Adipocyte (in vitro differentiated cells): ENCODE measurements at regions not wholly inside any gene's neighbourhood (a gene's known extent, or its start where the extent isn't known, plus 50 kb on each side); places are given as distances from the start of the nearest gene placed in this dataset.
"Not testable (repeated sequence)": the region's sequence is repeated elsewhere in the genome, so short reads cannot be mapped to it uniquely, and the experiment has no call there.

ENCODE experiments used
- DNase-seq: peaks from one replicate; pipeline ENCODE4 v3.0.0-alpha.2; 2015; ENCODE audit warnings: low read depth
- H3K27me3 ChIP-seq: replicated peaks from 2 replicates; pipeline ENCODE4 v1.7.0; 2013; ENCODE audit warnings: mild to moderate bottlenecking, low read length, moderate library complexity; ENCODE audit not compliant: control insufficient read depth, insufficient read depth
- H3K36me3 ChIP-seq: 2 replicates; pipeline ENCODE4 v1.7.0; 2013; ENCODE audit warnings: low read length, mild to moderate bottlenecking, moderate library complexity; ENCODE audit not compliant: control insufficient read depth, insufficient read depth, severe bottlenecking
- H3K4me1 ChIP-seq: 2 replicates; pipeline ENCODE4 v1.7.0; 2013; ENCODE audit warnings: mild to moderate bottlenecking, low read length, moderate library complexity; ENCODE audit not compliant: control insufficient read depth, insufficient read depth
- H3K4me3 ChIP-seq: 2 replicates; pipeline ENCODE4 v1.7.0; 2013; ENCODE audit warnings: mild to moderate bottlenecking, low read length, moderate library complexity
- H3K9ac ChIP-seq: 2 replicates; pipeline ENCODE4 v1.7.0; 2013; ENCODE audit warnings: mild to moderate bottlenecking, low read length, moderate library complexity
- H3K9me3 ChIP-seq: 2 replicates; pipeline ENCODE4 v1.7.0; 2013; ENCODE audit warnings: mild to moderate bottlenecking, low read length, moderate library complexity; ENCODE audit not compliant: control insufficient read depth

DNA sequence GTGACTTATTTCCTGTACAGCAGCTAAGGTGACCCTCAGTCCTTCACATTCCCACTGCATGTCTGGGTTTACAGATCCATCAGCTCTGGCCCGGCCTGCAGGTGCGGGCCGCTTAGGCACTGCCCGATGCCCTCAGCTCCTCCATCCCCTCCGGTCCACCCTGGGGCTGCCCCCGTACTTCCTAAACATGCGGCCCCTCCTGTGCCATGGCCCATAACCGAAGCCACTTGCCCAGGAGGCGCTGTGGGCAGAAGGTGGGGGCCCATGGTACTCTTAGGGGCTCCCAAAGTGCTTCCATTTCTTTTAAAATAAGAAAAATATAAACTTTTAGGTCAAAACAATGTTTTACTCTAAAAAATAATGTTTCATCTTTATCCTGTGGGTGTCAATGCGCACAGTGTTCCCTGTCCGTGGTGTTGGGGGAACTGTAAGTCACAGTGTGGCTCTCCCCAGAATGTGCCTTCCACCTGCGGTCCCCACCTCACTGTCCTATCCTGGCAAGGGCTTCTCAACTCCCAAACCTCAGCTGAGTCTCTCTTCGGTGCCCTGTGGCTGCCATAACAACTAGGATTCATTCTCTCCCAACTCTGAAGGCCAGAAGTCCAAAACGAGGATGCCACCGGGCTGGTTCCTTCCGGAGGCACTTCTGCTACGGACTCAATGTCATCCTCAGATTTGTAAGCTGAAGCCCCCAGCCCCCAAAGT, 132.7 kb upstream of the LPCAT1 start:
- H3K9ac ChIP-seq: no peak overlapping the region
- peaks cover 57% of the 10 kb centered on the region for H3K27me3 ChIP-seq
- H3K4me1 ChIP-seq: no peaks in the 10 kb centered on the region
- H3K36me3 ChIP-seq: no peaks in the 10 kb centered on the region
- H3K4me3 ChIP-seq: no peak overlapping the region
- no peaks in the 10 kb centered on the region for H3K9me3 ChIP-seq
- DNase-seq: no peak

DNA sequence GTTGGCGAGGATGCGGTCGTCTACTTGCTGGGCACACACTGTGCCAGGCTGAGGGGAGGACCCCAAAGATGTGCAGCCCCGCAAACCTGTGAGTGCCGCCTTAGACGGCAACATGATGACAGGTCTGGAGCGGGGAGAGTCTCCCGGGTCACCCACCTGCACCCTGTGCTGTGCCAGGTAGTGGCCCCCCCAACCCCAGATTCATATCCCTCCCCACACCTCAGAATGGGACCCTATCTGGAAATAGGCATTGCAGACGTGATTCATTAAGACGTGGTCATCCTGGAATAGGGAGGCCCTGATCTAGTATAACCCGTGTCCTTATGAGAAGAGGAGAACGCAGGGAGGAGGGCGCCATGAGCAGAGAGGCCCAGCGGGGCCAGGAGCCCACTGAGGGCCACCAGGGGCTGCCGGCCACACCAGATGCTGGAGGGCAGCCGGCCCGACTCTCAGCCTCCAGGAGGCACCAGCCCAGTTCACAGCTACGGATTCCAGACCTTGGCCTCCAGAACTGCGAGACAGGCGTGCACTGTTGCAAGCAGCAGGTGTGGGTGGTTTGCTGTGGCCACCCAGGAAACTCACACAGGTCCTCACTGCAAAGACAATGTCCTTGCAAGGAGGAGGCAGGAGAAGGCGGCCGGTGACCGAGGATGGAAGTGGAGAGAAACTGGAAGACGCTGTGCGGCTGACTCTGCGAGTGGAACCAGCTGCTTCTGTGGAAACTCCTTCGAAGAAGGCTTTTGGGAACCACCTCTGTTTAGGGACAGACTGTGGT, 131.9 kb upstream of the LPCAT1 start:
- Histone ChIP-seq H3K36me3 (no peaks in the 10 kb centered on the region), H3K4me1 (no peaks in the 10 kb centered on the region), H3K9me3 (no peaks in the 10 kb centered on the region), H3K9ac (no peak overlapping the region), H3K27me3 (peaks cover 56% of the 10 kb centered on the region), H3K4me3 (no peak overlapping the region)
- DNase-seq: no peak

DNA sequence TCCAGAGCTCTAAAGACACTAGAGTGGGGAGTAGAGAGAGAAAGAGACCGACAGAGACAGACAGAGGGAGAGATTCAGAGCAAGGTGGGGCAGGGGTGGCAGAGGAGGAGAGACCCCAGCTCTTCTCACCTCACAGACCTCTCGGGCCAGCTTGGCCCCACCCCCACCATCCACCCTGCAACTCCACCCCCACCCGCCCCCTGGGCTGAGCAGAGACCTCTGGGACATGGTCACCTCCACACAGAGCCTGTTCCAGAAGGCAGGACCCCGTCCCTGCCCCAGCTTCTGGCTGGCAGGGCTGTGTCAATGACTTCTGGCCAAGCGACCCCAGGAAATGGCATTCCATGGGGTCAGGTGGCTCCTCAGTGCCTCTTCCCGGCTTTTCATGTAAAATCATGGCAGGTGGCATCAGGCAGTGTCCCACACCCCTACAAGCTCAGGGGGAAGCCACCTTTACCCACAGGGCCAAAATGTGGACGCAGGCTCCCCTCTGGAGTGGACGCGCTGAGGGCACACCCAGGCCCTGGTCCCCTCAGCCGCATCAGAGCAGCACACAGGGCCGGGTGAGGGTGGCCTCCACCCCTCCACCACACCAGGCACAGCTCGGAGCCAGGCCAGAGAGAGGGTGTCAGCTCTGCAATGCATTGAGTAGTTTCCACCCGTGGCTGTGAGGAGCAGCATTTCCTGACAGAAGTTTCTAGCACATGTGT, 131.2 kb upstream of the LPCAT1 start:
- Histone ChIP-seq H3K27me3 (peaks cover 50% of the 10 kb centered on the region), H3K4me1 (no peaks in the 10 kb centered on the region), H3K4me3 (no peak overlapping the region), H3K9me3 (no peaks in the 10 kb centered on the region), H3K9ac (no peak overlapping the region), H3K36me3 (no peaks in the 10 kb centered on the region)
- no peak for DNase-seq

DNA sequence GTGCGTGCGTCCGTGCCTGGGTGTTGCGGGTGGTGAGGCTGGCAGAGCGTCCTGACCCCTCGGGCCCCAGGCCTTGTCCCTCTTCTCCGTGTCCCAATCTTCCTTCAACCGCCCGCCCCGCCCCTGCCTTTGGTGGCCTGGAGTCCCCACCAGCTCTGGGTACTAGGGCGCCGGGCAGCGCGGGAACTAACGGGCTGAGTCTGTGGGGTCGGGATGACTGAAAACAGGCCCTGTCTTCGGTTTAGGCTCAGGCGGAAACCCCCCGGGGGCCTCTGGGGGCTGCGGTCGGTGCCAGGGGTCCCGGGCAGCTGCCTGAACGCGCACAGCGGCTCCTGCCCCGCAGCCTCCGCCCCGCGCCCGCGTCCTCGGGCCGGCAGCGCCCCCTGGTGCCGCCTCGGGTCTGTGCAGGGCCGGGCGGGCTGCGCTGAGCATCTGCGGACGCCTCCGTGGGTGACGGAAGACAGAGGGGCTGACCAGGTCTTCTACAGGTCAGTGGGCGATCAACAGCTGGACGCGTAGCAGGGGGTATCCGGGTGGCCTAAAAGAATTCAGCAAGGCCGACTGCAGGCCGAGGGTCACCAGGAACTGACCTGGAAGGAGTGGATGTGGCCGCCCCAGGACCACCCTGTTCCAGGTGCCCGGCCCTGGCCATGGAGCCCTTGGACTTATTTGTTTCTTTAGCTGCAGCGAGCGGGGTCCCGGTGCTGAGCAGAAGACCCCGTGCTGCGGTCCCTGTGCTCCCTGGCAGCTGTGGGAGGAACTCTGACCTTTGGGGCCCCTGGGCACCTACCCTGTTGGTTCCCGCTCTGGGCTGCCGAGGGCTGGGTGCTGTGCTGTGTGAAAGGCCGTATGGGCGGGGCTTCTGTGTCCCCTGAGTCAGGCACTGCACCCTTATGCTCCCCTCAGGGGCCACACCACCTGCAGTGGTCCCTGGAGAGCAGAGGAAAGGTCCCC, 130.2 kb upstream of the LPCAT1 start:
- H3K27me3 ChIP-seq: peaks cover 46% of the 10 kb centered on the region
- H3K9me3 ChIP-seq, H3K36me3 ChIP-seq, H3K4me1 ChIP-seq, H3K4me3 ChIP-seq, H3K9ac ChIP-seq: not testable (repeated sequence)
- peak; percentile 21 for DNase-seq

DNA sequence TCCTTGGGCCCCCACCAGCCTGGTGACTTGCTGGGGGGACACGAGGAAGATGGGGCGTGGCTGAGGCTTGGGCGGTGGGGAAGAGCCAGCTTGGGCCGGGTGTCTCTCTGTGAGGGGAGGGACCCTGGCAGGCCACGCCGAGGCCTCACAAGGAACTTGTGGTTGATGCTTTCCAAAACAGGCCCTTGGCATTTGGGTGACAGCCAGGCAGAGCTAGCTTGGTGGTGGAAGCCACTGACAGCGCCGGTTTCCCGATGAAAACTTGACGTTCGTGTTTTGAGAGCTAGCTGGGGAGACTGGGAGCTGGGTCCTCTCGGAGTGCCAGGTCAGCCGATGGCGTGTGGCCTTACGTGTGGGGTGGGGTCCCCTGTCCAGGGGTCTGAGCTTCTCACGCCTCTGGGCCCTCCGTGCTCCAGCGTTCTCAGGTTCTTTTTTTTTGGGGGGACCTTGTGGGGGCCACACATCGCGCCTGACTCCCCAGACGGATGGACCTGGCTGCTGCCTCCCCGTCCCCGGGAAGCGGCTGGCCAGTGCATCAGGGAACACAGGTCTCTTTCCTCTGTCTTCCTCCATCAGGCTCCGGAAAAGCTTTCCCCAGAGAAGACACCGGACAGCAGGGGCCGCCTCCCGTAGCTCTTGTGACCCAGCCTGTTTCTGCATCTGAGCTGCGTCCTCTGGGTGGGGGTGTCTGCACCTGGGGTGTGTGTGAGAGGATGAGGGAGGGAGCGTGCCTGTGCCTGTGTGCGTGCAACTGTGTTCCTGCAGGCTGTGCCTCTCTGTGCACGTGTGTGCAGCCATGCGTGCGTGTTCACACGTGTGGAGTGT, 129.3 kb upstream of the LPCAT1 start:
- H3K9me3 ChIP-seq: no peaks in the 10 kb centered on the region
- no peaks in the 10 kb centered on the region for H3K36me3 ChIP-seq
- no peak for DNase-seq
- H3K27me3 ChIP-seq: peaks cover 46% of the 10 kb centered on the region
- no peaks in the 10 kb centered on the region for H3K4me1 ChIP-seq
- H3K9ac ChIP-seq: no peak overlapping the region
- H3K4me3 ChIP-seq: no peak overlapping the region

DNA sequence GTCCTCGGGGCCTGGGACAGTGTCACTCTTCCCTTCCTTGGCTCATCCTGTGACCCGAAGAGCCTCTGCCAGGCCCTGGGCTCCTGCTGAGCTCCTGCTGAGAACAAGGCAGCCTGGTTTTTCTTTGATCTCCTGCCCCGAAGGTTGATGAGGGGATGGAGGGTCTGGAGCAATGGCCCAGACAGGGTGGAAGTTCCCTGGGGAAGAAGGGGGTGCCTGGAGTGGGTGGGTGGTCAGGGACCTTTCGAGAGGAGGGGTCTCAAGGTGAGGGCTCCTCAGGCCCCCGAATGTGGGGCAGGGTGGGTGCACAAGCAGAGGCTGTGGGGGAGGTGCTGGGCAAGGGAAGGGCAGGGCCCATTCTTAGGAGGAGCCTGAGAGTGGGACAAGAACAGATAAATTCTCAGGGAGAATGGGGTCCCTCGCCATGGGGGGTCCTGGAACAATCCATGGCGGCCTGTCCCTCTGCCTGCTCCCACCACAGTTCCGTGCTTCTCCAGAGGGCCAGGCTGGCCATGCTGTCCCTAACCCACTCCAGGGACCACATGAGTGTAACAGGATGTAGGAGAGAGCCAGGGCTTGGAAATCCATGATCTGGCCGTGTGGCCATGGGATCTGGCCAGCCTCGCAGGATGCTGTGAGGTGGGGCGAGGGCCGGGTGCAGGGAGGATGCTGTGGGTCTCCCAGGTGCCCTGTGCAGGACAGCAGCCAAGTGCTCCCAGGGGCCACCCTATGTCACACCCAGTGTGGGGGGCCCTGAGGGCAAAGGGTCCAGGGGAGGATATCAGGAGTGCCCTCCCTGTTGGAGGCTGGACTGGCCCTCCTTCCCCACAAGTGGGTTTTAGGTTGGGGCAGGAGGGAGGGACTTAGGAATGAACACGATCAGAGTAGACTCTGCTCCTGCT, 128.5 kb upstream of the LPCAT1 start:
- no peaks in the 10 kb centered on the region for H3K36me3 ChIP-seq
- H3K9me3 ChIP-seq: no peaks in the 10 kb centered on the region
- H3K4me3 ChIP-seq: no peak overlapping the region
- peaks cover 44% of the 10 kb centered on the region for H3K27me3 ChIP-seq
- no peak overlapping the region for H3K9ac ChIP-seq
- DNase-seq: no peak
- H3K4me1 ChIP-seq: no peaks in the 10 kb centered on the region

DNA sequence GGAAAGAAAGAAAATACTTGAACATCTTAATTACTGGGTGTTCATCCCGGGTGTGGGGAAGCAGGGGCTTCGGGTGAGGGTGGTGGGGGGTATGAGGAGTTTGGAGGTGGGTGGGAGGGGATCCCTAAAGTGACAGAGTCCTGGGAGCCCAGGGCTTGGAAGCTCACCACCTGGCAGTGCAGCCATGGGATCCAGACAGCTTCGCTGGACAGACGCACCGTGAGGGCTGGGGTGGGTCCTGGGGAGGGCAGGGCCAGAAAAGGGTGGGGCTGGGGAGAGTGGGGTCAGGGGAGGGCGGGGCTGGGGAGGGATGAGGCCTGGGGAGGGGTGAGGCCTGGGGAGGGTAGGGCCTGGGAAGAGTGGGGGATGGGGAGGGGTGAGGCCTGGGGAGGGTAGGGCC, 127.5 kb upstream of the LPCAT1 start:
- no peak for DNase-seq
- H3K4me3 ChIP-seq: no peak overlapping the region
- no peak overlapping the region for H3K9ac ChIP-seq
- no peaks in the 10 kb centered on the region for H3K4me1 ChIP-seq
- H3K9me3 ChIP-seq: no peaks in the 10 kb centered on the region
- H3K27me3 ChIP-seq: peaks cover 34% of the 10 kb centered on the region
- H3K36me3 ChIP-seq: no peaks in the 10 kb centered on the region

GRCh38 chr5:1649554-1649953, 125.8 kb upstream of the LPCAT1 start:
- Histone ChIP-seq H3K4me3 (no peak overlapping the region), H3K9me3 (no peaks in the 10 kb centered on the region), H3K9ac (no peak overlapping the region), H3K36me3 (no peaks in the 10 kb centered on the region), H3K27me3 (peaks cover 21% of the 10 kb centered on the region), H3K4me1 (peaks cover 4% of the 10 kb centered on the region)
- no peak for DNase-seq

DNA sequence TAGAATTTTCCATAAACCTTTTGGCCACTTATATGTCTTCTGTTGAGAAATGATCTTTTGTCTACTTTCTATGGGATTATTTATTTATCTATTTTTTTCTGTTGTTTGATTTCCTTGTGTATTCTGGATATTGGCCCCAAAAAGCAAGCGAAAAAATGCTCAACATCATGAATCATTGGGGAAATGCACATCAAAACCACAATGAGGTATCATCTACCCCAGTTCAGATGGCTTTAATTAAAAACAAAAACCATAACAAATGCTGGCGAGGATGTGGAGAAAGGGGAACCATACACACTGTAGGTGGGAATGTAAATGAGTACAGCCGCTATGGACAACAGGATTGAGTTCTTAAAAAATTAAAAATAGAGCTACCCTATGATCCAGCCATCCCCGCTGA, 125.0 kb upstream of the LPCAT1 start:
- Histone ChIP-seq H3K4me3 (no peak overlapping the region), H3K36me3 (no peaks in the 10 kb centered on the region), H3K9ac (no peak overlapping the region), H3K27me3 (peaks cover 25% of the 10 kb centered on the region), H3K4me1 (peaks cover 4% of the 10 kb centered on the region), H3K9me3 (no peaks in the 10 kb centered on the region)
- DNase-seq: peak; percentile 61
